CD4-positive, alpha-beta T cell (primary cell): ENCODE measurements at regions not wholly inside any gene's neighbourhood (a gene's known extent, or its start where the extent isn't known, plus 50 kb on each side); places are given as distances from the start of the nearest gene placed in this dataset.

ENCODE experiments used
- ATAC-seq: fragments of 200-7000 bp; cut with Tn5 transposase; one replicate; pipeline ENCODE4 v1.10.0; 2022; ENCODE audit warnings: mild to moderate bottlenecking; ENCODE audit not compliant: poor library complexity
- CTCF ChIA-PET: fragments of 350-600 bp; sonication (Branson Sonifier 250); formaldehyde crosslinking; loops from one replicate; lab custom pipeline; 2021; ENCODE audit warnings: antibody characterized with exemption, inconsistent platforms; lab: Charles Lee
- POLR2A ChIA-PET: fragments of 350-600 bp; sonication (Branson Sonifier 250); formaldehyde crosslinking; loops from one replicate; lab custom pipeline; 2021; ENCODE audit warnings: antibody characterized with exemption, inconsistent platforms; lab: Charles Lee
- DNase-seq, 14 experiments: peaks; one replicate each; pipeline ENCODE4 v3.0.0-alpha.2; 2013 to 2020; ENCODE audit warnings: mixed read lengths in 2 of 14
- H3K27ac ChIP-seq, 2 donors: one replicate each; pipeline versions ENCODE4 v1.5.1 to v1.7.0; 2013; ENCODE audit warnings: low read length in 2 of 2, low read depth in 1 of 2, mild to moderate bottlenecking in 1 of 2
- H3K27me3 ChIP-seq, 2 experiments: 1 replicate in 1 of 2; 2 replicates in 1 of 2; pipeline versions ENCODE4 v1.6.1 to v1.7.0; 2013; ENCODE audit warnings: low read length in 2 of 2, control low read depth in 1 of 2, mild to moderate bottlenecking in 1 of 2, moderate library complexity in 1 of 2; ENCODE audit not compliant: insufficient read depth in 2 of 2, control insufficient read depth in 1 of 2
- H3K36me3 ChIP-seq: one replicate; pipeline ENCODE4 v1.6.1; 2013; ENCODE audit warnings: low read length, control low read depth; ENCODE audit not compliant: insufficient read depth
- H3K4me1 ChIP-seq: one replicate; pipeline ENCODE4 v1.6.1; 2013; ENCODE audit warnings: low read length, control low read depth; ENCODE audit not compliant: insufficient read depth
- H3K4me3 ChIP-seq: one replicate; pipeline ENCODE4 v1.5.1; 2013; ENCODE audit warnings: mild to moderate bottlenecking, low read length, moderate library complexity
- H3K9me3 ChIP-seq, 2 experiments: 1 replicate in 1 of 2; 2 replicates in 1 of 2; pipeline versions ENCODE4 v1.6.1 to v1.7.0; 2013; ENCODE audit warnings: low read length in 2 of 2, mild to moderate bottlenecking in 2 of 2, control low read depth in 1 of 2, moderate library complexity in 1 of 2; ENCODE audit not compliant: control insufficient read depth in 1 of 2, insufficient read depth in 1 of 2
- H3K27ac Mint-ChIP-seq: one replicate; pipeline ENCODE4 v1.8.0; 2020; ENCODE audit warnings: mixed read lengths
- H3K27me3 Mint-ChIP-seq: one replicate; pipeline ENCODE4 v1.8.0; 2021; ENCODE audit warnings: mixed read lengths
- H3K36me3 Mint-ChIP-seq: one replicate; pipeline ENCODE4 v1.8.0; 2021; ENCODE audit warnings: low read depth, mixed read lengths
- H3K4me1 Mint-ChIP-seq: one replicate; pipeline ENCODE4 v1.8.0; 2021; ENCODE audit warnings: low read depth, mixed read lengths
- H3K4me3 Mint-ChIP-seq: one replicate; pipeline ENCODE4 v1.8.0; 2020; ENCODE audit warnings: mild to moderate bottlenecking, mixed read lengths
- H3K9me3 Mint-ChIP-seq: one replicate; pipeline ENCODE4 v1.8.0; 2020; ENCODE audit warnings: mixed read lengths
- intact Hi-C, 2 experiments: fragments of 100-400 bp; cut with DNase I in 1 of 2; cut with micrococcal nuclease in 1 of 2; formaldehyde crosslinking; loops; one replicate each; pipeline versions ENCODE4 v1.15.1 to v1.9.0; 2023 to 2025; cut with DNase I, micrococcal nuclease
- TF ChIP-seq, protein P1 (sequence below): fragments of 200-600 bp; IDR thresholded peaks from one replicate; pipeline ENCODE4 v1.8.0; 2022; ENCODE audit warnings: antibody characterized with exemption, mild to moderate bottlenecking

- H3K4me3 ChIP-seq, result no peak overlapping the region
- H3K36me3 ChIP-seq, result no peaks in the 10 kb centered on the region
- no peak overlapping the region for H3K4me3 Mint-ChIP-seq
- POLR2A ChIA-PET, result no interaction called here
- intact Hi-C loops, result no loop called here
- no peaks in the 10 kb centered on the region for H3K4me1 Mint-ChIP-seq
- no peaks in the 10 kb centered on the region for H3K9me3 Mint-ChIP-seq
- H3K27ac ChIP-seq, result no peak overlapping the region
- no peaks in the 10 kb centered on the region for H3K4me1 ChIP-seq
- ATAC-seq (no peak), DNase-seq (no peak)
- CTCF ChIA-PET, result no interaction called here
- H3K36me3 Mint-ChIP-seq, result no peaks in the 10 kb centered on the region
- peaks cover 0 to 2% of the 10 kb centered on the region in 2 experiments for H3K27me3 ChIP-seq
- peaks cover 51% of the 10 kb centered on the region for H3K27me3 Mint-ChIP-seq
- H3K27ac Mint-ChIP-seq, result no peak overlapping the region
- TF ChIP-seq, protein P1, sequence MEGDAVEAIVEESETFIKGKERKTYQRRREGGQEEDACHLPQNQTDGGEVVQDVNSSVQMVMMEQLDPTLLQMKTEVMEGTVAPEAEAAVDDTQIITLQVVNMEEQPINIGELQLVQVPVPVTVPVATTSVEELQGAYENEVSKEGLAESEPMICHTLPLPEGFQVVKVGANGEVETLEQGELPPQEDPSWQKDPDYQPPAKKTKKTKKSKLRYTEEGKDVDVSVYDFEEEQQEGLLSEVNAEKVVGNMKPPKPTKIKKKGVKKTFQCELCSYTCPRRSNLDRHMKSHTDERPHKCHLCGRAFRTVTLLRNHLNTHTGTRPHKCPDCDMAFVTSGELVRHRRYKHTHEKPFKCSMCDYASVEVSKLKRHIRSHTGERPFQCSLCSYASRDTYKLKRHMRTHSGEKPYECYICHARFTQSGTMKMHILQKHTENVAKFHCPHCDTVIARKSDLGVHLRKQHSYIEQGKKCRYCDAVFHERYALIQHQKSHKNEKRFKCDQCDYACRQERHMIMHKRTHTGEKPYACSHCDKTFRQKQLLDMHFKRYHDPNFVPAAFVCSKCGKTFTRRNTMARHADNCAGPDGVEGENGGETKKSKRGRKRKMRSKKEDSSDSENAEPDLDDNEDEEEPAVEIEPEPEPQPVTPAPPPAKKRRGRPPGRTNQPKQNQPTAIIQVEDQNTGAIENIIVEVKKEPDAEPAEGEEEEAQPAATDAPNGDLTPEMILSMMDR, result no peak
- no peaks in the 10 kb centered on the region for H3K9me3 ChIP-seq
Measured at GRCh38 chr2:175309799-175310198, 128.3 kb upstream of the ATP5MC3 start.

- no peak overlapping the region for H3K4me3 ChIP-seq
- Mint-ChIP-seq H3K9me3 (no peaks in the 10 kb centered on the region), H3K27ac (no peak overlapping the region), H3K4me1 (no peaks in the 10 kb centered on the region), H3K36me3 (no peaks in the 10 kb centered on the region), H3K27me3 (peaks cover 59% of the 10 kb centered on the region), H3K4me3 (no peak overlapping the region)
- ATAC-seq (no peak), DNase-seq (no peak)
- H3K4me1 ChIP-seq, result no peaks in the 10 kb centered on the region
- no peaks in the 10 kb centered on the region for H3K36me3 ChIP-seq
- H3K27ac ChIP-seq, result no peak overlapping the region
- ChIA-PET POLR2A (no interaction called here), CTCF (no interaction called here)
- peaks cover 0 to 5% of the 10 kb centered on the region in 2 experiments for H3K27me3 ChIP-seq
- no peaks in the 10 kb centered on the region for H3K9me3 ChIP-seq
- intact Hi-C loops, result no loop called here
- TF ChIP-seq, protein P1, result no peak
Measured at GRCh38 chr2:175308005-175308404, 126.5 kb upstream of the ATP5MC3 start.

DNA sequence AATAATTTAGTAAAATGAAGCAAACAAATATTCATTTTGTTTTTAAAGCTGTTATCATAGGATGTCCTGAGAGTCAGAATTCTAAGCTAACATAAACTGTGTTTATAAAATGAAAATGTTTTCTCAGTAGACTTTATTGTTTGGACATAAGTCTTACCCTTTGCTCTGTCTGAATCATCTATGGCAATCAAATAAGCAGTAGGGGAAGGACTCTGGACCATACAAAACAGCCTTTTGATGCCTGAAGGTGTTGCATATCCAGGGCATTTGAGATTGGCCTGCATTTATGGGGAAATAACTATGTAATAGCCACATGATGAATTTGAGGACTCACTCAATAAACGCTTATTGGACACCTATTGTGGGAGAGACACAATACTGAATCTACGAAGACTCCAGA is 123.0 kb upstream of the ATP5MC3 start:
- DNase-seq, result no peak
- no peak overlapping the region for H3K4me3 ChIP-seq
- no peak for ATAC-seq
- H3K27me3 ChIP-seq, result peaks cover 8 to 15% of the 10 kb centered on the region in 2 experiments
- H3K36me3 Mint-ChIP-seq, result no peaks in the 10 kb centered on the region
- ChIA-PET CTCF (no interaction called here), POLR2A (no interaction called here)
- H3K4me1 ChIP-seq, result no peaks in the 10 kb centered on the region
- H3K27me3 Mint-ChIP-seq, result peaks cover 53% of the 10 kb centered on the region
- intact Hi-C loops, result no loop called here
- H3K9me3 ChIP-seq, result no peaks in the 10 kb centered on the region
- TF ChIP-seq, protein P1, result no peak
- H3K9me3 Mint-ChIP-seq, result no peaks in the 10 kb centered on the region
- H3K27ac Mint-ChIP-seq, result no peak overlapping the region
- no peak overlapping the region for H3K27ac ChIP-seq
- H3K4me3 Mint-ChIP-seq, result no peak overlapping the region
- H3K4me1 Mint-ChIP-seq, result no peaks in the 10 kb centered on the region
- no peaks in the 10 kb centered on the region for H3K36me3 ChIP-seq
